ENCODE measurements at regions not wholly inside any gene's neighbourhood (a gene's known extent, or its start where the extent isn't known, plus 50 kb on each side); places are given as distances from the start of the nearest gene placed in this dataset.

DNA sequence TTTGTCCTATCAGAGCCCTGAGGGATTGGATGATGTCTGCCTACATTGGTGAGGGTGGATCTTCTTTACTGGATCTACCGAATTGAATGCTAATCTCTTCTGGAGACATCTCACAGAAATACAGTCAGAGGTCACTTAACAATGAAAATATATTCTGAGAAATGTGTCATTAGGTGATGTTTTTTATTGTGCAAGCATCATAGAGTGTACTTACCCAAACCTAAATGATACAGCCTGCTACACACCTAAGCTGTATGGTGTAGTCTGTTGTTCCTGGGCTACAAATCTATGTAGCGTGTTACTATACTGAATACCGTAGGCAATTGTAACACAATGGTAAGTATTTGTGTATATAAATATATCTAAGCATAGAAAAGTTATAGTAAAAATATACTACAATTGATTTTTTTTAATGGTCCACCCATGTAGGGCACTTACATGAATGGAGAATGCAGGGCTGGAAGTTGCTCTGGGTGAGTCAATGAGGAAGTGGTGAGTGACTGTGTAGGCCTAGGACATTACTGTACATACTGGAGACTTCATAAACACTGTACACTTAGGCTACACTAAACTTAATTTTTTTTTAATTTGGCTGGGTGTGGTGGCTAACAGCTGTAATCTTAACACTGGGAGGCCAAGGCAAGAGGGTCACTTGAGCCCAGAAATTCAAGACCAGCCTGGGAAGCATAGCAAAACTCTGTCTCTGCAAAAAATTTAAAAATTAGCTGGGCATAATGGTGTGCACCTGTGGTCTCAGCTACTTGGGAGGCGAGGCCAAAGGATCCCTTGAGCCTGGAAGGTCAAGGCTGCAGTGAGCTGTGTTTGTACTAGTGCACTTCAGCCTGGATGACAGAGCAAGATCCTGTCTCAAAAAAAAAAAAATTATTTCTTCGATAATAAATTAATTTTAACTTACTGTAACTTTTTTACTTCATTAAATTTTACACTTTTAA lies 226.3 kb upstream of the UBE2E3 start:
- Histone ChIP-seq H3K27me3 (no peaks in the 10 kb centered on the region), H3K27ac (no peak overlapping the region), H3K9me3 (no peaks in the 10 kb centered on the region), H3K4me3 (no peak overlapping the region), H3K4me1 (no peaks in the 10 kb centered on the region), H3K36me3 (no peaks in the 10 kb centered on the region)
- WGBS, 2 donors, result 81 to 92% methylated on average over 5 of the region's 5 CpGs
- intact Hi-C loops (cut with DNase I), result no loop called here
- DNase-seq, result no peak
- no peak for FAIRE-seq
- ATAC-seq, result no peak
- no peak for TF ChIP-seq CTCF (IDR thresholded peaks at IDR 0.05)

DNA sequence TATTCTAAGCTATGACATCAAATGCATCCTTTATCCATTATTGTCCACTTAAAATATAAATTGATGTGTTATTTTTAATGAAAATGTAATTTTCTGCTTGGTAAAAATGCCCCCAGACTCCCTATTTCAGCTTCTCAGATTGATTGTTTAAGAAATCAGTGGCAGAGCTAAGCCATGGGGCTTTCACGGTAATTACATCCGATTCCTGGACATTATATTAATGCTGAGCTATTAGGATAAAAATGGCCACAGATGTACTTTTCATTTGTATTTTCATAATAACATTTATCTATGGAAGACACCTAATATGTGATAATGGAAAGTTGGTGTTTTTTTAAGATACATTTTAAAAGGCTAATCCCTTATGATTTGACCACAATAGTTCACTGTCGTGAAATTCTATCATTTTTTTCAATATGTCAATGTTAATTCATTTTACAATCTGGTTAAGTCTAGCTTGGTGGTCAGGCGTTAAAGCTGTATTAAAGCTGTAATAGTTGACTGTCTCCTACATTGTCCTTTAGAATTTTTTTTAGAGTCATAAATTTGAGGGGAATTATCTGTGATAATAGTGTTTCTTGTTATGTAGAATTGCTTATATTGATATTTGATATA lies 229.0 kb upstream of the UBE2E3 start:
- no peak for DNase-seq
- no peak for TF ChIP-seq CTCF (IDR thresholded peaks at IDR 0.05)
- Histone ChIP-seq H3K4me3 (no peak overlapping the region), H3K9me3 (no peaks in the 10 kb centered on the region), H3K36me3 (no peaks in the 10 kb centered on the region), H3K27ac (no peak overlapping the region), H3K27me3 (no peaks in the 10 kb centered on the region), H3K4me1 (no peaks in the 10 kb centered on the region)
- intact Hi-C loops (cut with DNase I), result no loop called here
- FAIRE-seq, result no peak
- 83 to 87% methylated on average over 4 of the region's 4 CpGs for WGBS, 2 donors
- ATAC-seq, result no peak

GRCh38 chr2:180747728-180748127 lies 232.7 kb upstream of the UBE2E3 start:
- Histone ChIP-seq H3K27me3 (no peaks in the 10 kb centered on the region), H3K4me3 (no peak overlapping the region), H3K36me3 (no peaks in the 10 kb centered on the region), H3K9me3 (no peaks in the 10 kb centered on the region), H3K27ac (no peak overlapping the region), H3K4me1 (no peaks in the 10 kb centered on the region)
- no peak for TF ChIP-seq CTCF (IDR thresholded peaks at IDR 0.05)
- FAIRE-seq (no peak), DNase-seq (no peak), ATAC-seq (peak in 1 of 4 donors; percentile 70)
- intact Hi-C loops (cut with DNase I), result no loop called here
- WGBS, 2 donors, result 57 to 59% methylated on average over 3 of the region's 3 CpGs

- no peaks in the 10 kb centered on the region for H3K36me3 ChIP-seq
- WGBS, 2 donors, result 39 to 63% methylated on average over 3 of the region's 3 CpGs
- no peak for TF ChIP-seq CTCF (IDR thresholded peaks at IDR 0.05)
- H3K4me1 ChIP-seq, result no peaks in the 10 kb centered on the region
- H3K4me3 ChIP-seq, result no peak overlapping the region
- ATAC-seq (no peak), FAIRE-seq (no peak), DNase-seq (no peak)
- intact Hi-C loops (cut with DNase I), result no loop called here
- H3K27me3 ChIP-seq, result no peaks in the 10 kb centered on the region
- H3K27ac ChIP-seq, result no peak overlapping the region
- H3K9me3 ChIP-seq, result no peaks in the 10 kb centered on the region
Measured at GRCh38 chr2:180743401-180743800, 237.0 kb upstream of the UBE2E3 start.

DNA sequence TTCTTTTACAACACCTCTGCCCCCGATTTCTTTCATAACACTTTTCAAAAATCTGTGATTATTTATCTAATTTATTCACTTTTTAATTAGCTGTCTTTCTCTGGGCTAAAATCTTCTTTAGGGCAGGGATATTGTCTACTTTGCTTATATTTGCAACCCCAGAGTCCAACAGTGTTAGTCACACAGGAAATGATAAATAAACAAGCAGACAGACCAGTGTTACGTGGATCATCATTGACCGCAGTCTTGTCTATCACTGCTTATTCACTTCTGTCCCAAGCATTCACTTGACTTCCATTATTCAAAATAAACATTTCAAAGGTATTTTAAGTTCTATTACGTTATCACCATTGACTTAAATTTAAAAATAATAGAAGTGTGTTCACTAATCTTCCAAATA lies 237.6 kb upstream of the UBE2E3 start:
- FAIRE-seq, result no peak
- intact Hi-C loops (cut with DNase I), result no loop called here
- Histone ChIP-seq H3K4me1 (no peaks in the 10 kb centered on the region), H3K9me3 (no peaks in the 10 kb centered on the region), H3K27ac (no peak overlapping the region), H3K27me3 (peaks cover 0 to 3% (median 0%) of the 10 kb centered on the region in 4 donors), H3K4me3 (no peak overlapping the region), H3K36me3 (no peaks in the 10 kb centered on the region)
- no peak for TF ChIP-seq CTCF (IDR thresholded peaks at IDR 0.05)
- ATAC-seq, result no peak
- 35 to 61% methylated on average over 4 of the region's 4 CpGs for WGBS, 2 donors
- DNase-seq, result no peak
